Endothelial cell of umbilical vein (primary cell): ENCODE measurements at regions not wholly inside any gene's neighbourhood (a gene's known extent, or its start where the extent isn't known, plus 50 kb on each side); places are given as distances from the start of the nearest gene placed in this dataset.

ENCODE experiments used
- BruUV-seq: library from RNA; stranded (reverse); fragments of 400-500 nt; replicated peaks from 2 replicates; lab custom pipeline; 2021; lab: Mats Ljungman, UMichigan
- CTCF ChIA-PET: fragments of 300-600, 350-600 bp; sonication (Branson Sonifier 250); formaldehyde crosslinking; loops from one replicate; lab custom pipeline; 2021; ENCODE audit warnings: antibody characterized with exemption, inconsistent platforms; lab: Charles Lee
- POLR2A ChIA-PET: fragments of 300-600, 350-600 bp; sonication (Branson Sonifier 250); formaldehyde crosslinking; loops from one replicate; lab custom pipeline; 2021; ENCODE audit warnings: antibody characterized with exemption, inconsistent platforms; lab: Charles Lee
- DNase-seq: peaks from one replicate; pipeline ENCODE4 v3.0.0-alpha.2; 2011; ENCODE audit warnings: low read depth, low spot score
- FAIRE-seq: peaks from 2 replicates; lab custom pipeline; 2011; peaks lifted over from hg19 to GRCh38; lab: Jason Lieb, UNC
- H2AFZ ChIP-seq: 2 replicates; pipeline ENCODE4 v1.6.0; 2012; ENCODE audit warnings: low read depth, low read length, control low read depth, inconsistent platforms
- H3K27ac ChIP-seq: 2 replicates; pipeline ENCODE4 v1.5.1; 2011; ENCODE audit warnings: low read depth, mild to moderate bottlenecking, control low read depth, low read length, moderate library complexity; ENCODE audit not compliant: insufficient read depth
- H3K27me3 ChIP-seq, 2 experiments: 2 replicates each; pipeline versions ENCODE4 v1.6.0 to v1.6.1; 2011; ENCODE audit warnings: low read length in 2 of 2, mixed read lengths in 1 of 2; ENCODE audit not compliant: control insufficient read depth in 2 of 2, insufficient read depth in 2 of 2
- H3K36me3 ChIP-seq, 2 experiments: 2 replicates in 1 of 2; 3 replicates in 1 of 2; pipeline ENCODE4 v1.5.1; 2011; ENCODE audit warnings: low read length in 2 of 2, mild to moderate bottlenecking in 1 of 2, moderate library complexity in 1 of 2; ENCODE audit not compliant: control insufficient read depth in 2 of 2, insufficient read depth in 2 of 2; ENCODE audit errors: extremely low read depth in 1 of 2
- H3K4me1 ChIP-seq: 3 replicates; pipeline ENCODE4 v1.5.1; 2011; ENCODE audit warnings: mild to moderate bottlenecking, low read length; ENCODE audit not compliant: control insufficient read depth, insufficient read depth; ENCODE audit errors: extremely low read depth
- H3K4me2 ChIP-seq: 2 replicates; pipeline ENCODE4 v1.6.1; 2011; ENCODE audit warnings: low read length, control low read depth, mixed read lengths; ENCODE audit not compliant: insufficient read depth
- H3K4me3 ChIP-seq, 3 experiments: fragments of 200-600 bp in 1 of 3; sonication (generic), shearing (Covaris generic) in 1 of 3; replicated peaks in 1 of 3; 2 replicates each; pipeline ENCODE4 v1.5.1; 2011 to 2016; ENCODE audit warnings: control low read depth in 3 of 3, low read length in 3 of 3, mild to moderate bottlenecking in 2 of 3, inconsistent platforms in 1 of 3, low read depth in 1 of 3, moderate library complexity in 1 of 3; ENCODE audit not compliant: insufficient read depth in 1 of 3
- H3K79me2 ChIP-seq: 2 replicates; pipeline ENCODE4 v1.6.0; 2012; ENCODE audit warnings: low read length, inconsistent platforms; ENCODE audit not compliant: control insufficient read depth, insufficient read depth
- H3K9ac ChIP-seq: replicated peaks from 2 replicates; pipeline ENCODE3; 2011; ENCODE audit warnings: low read length, control low read depth; ENCODE audit not compliant: insufficient read depth; ENCODE audit errors: extremely low read depth
- H3K9me1 ChIP-seq: replicated peaks from 3 replicates; pipeline ENCODE4 v1.6.0; 2011; ENCODE audit warnings: mild to moderate bottlenecking, low read length; ENCODE audit not compliant: control insufficient read depth, insufficient read depth; ENCODE audit errors: extremely low read depth
- H3K9me3 ChIP-seq: replicated peaks from 2 replicates; pipeline ENCODE4 v1.5.1; 2012; ENCODE audit warnings: low read length, inconsistent platforms; ENCODE audit not compliant: control insufficient read depth, insufficient read depth
- H4K20me1 ChIP-seq: replicated peaks from 2 replicates; pipeline ENCODE3; 2011; ENCODE audit warnings: mild to moderate bottlenecking, low read length; ENCODE audit not compliant: control insufficient read depth, insufficient read depth; ENCODE audit errors: extremely low read depth
- EZH2 ChIP-seq: IDR thresholded peaks from 2 replicates; pipeline ENCODE4 v1.6.1; 2012; ENCODE audit warnings: borderline replicate concordance, low read depth, mild to moderate bottlenecking, moderate library complexity, low read length, inconsistent platforms; ENCODE audit not compliant: severe bottlenecking
- FOS ChIP-seq: IDR thresholded peaks from 2 replicates; pipeline ENCODE4 v1.6.1; 2011; ENCODE audit warnings: mild to moderate bottlenecking, low read length, moderate library complexity, borderline replicate concordance; ENCODE audit not compliant: insufficient read depth
- GATA2 ChIP-seq: IDR thresholded peaks from 2 replicates; pipeline ENCODE4 v1.7.0; 2011; ENCODE audit warnings: low read depth, mild to moderate bottlenecking, moderate library complexity, mixed read lengths, low read length; ENCODE audit not compliant: insufficient read length, insufficient read depth
- JUN ChIP-seq: IDR thresholded peaks from 2 replicates; pipeline ENCODE4 v1.6.1; 2011; ENCODE audit warnings: borderline replicate concordance, low read depth; ENCODE audit not compliant: insufficient read length, insufficient read depth
- MYC ChIP-seq: IDR thresholded peaks from one replicate; pipeline ENCODE4 v1.6.1; 2011; ENCODE audit warnings: mild to moderate bottlenecking, low read depth, low read length
- POLR2A ChIP-seq: IDR thresholded peaks from 2 replicates; pipeline ENCODE4 v1.6.1; 2012; ENCODE audit warnings: low read depth, mild to moderate bottlenecking, control low read depth, low read length
- POLR2AphosphoS5 ChIP-seq: IDR thresholded peaks from 2 replicates; pipeline ENCODE4 v1.6.1; 2012; ENCODE audit warnings: low read depth, mild to moderate bottlenecking, control low read depth, low read length, moderate library complexity; ENCODE audit not compliant: insufficient read depth
- dilution Hi-C: fragments of 300-500 bp; cut with MboI; formaldehyde crosslinking; loops from one replicate; pipeline ENCODE4 v1.15.0; 2019; ENCODE audit warnings: low sequenced_read_pairs; ENCODE audit not compliant: extremely low pct_ligation_motif_present
- intact Hi-C: fragments of 100-400 bp; cut with micrococcal nuclease; formaldehyde crosslinking; loops from one replicate; pipeline ENCODE4 v1.10.0; 2022
- TF ChIP-seq, protein P1 (sequence below), 2 donors: IDR thresholded peaks; 1 replicate in 1 of 2; 2 replicates in 1 of 2; pipeline ENCODE4 v1.5.1; 2011; ENCODE audit warnings: low read length in 2 of 2, mild to moderate bottlenecking in 2 of 2, moderate library complexity in 2 of 2, control low read depth in 1 of 2, inconsistent platforms in 1 of 2, low read depth in 1 of 2; ENCODE audit not compliant: insufficient read depth in 1 of 2; ENCODE audit errors: extremely low read depth in 1 of 2
- TF ChIP-seq, protein P2 (sequence below): IDR thresholded peaks from 2 replicates; pipeline ENCODE4 v1.6.1; 2011; ENCODE audit not compliant: insufficient read depth, insufficient read length

DNA sequence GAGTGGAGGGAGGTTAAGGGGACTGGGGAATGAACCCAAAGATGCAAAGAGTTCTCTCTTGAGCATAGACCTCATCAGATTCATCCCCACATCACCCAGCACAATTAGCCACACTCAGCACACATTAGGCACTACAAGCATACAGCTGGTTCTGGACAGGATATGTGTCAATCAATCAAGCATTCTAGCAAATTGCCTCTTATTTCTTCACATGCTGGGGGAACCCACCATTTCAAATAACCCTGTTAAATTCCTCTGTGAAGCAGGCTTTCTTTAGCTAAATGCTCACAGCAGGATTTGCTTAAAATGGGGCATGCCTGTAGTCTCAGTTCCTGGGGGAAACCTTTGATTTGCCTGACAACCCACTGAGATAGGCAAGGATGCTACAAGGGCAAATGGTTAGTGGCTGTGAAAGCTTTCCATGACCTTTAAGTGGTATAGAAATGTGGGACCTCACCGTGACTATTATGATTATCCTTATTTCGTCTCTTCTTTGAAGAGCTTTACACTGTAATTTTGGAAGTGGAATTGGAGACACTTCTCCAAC, 193.4 kb upstream of the ZMIZ1 start:
- no peaks in the 10 kb centered on the region for H3K9me3 ChIP-seq
- H3K79me2 ChIP-seq, result no peaks in the 10 kb centered on the region
- FAIRE-seq, result no peak
- H3K9ac ChIP-seq, result no peak overlapping the region
- no peak overlapping the region for H3K4me2 ChIP-seq
- no peak overlapping the region for H2AFZ ChIP-seq
- dilution Hi-C loops, result no loop called here
- H3K27me3 ChIP-seq, result peaks cover 9% of the 10 kb centered on the region in 2 experiments
- no peaks in the 10 kb centered on the region for H3K9me1 ChIP-seq
- POLR2A ChIA-PET, result interaction anchor here (1.0 kb wide), 1 partner anchor 13 kb away, joined by 4 read pairs; no protein-coding TSS in a partner anchor
- no peaks in the 10 kb centered on the region for H3K4me1 ChIP-seq
- TF ChIP-seq GATA2 (no peak), EZH2 (no peak), FOS (no peak), JUN (no peak), POLR2AphosphoS5 (no peak), POLR2A (no peak)
- CTCF ChIA-PET, result interaction anchor here (1.7 kb wide), 1 partner anchor 24 kb away, joined by 4 read pairs; no protein-coding TSS in a partner anchor
- H3K4me3 ChIP-seq, result no peak overlapping the region
- intact Hi-C loops, result no loop called here
- no peaks in the 10 kb centered on the region for H3K36me3 ChIP-seq
- H4K20me1 ChIP-seq, result no peaks in the 10 kb centered on the region
- BruUV-seq, result no TSS peak
- no peak overlapping the region for H3K27ac ChIP-seq
- no peak for DNase-seq

DNA sequence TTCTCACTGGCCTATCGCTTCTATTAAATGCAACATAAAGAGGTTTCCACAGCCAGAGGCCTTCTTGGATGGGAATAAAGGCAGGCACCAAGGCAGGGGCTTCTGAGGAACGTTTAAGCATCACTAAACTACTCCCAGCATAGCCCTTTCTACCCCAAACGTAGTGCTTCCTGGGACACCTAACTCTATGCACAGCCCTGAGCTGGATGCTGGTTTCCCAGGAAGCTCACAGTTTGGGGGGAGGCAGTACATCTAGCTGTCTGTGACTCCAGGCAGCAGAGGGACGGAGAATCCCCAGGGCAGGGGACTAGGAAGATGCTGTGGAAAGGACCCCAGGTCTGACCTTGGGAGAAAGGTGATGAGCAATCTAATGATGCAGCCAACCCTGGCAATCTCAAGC, 192.8 kb upstream of the ZMIZ1 start:
- Histone ChIP-seq H3K9me1 (no peaks in the 10 kb centered on the region), H3K9me3 (no peaks in the 10 kb centered on the region), H3K4me3 (no peak overlapping the region), H3K27ac (no peak overlapping the region), H3K9ac (no peak overlapping the region), H3K4me2 (no peak overlapping the region), H2AFZ (no peak overlapping the region), H3K4me1 (no peaks in the 10 kb centered on the region), H3K27me3 (peaks cover 9% of the 10 kb centered on the region in 2 experiments), H4K20me1 (no peaks in the 10 kb centered on the region), H3K79me2 (no peaks in the 10 kb centered on the region), H3K36me3 (no peaks in the 10 kb centered on the region)
- ChIA-PET CTCF (interaction anchor here (1.7 kb wide), 1 partner anchor 23 kb away, joined by 4 read pairs; no protein-coding TSS in a partner anchor), POLR2A (interaction anchor here (1.0 kb wide), 1 partner anchor 13 kb away, joined by 4 read pairs; no protein-coding TSS in a partner anchor)
- FAIRE-seq (no peak), DNase-seq (no peak)
- TF ChIP-seq EZH2 (no peak), GATA2 (no peak), POLR2A (no peak), MYC (no peak), FOS (no peak)
- TF ChIP-seq, protein P1, sequence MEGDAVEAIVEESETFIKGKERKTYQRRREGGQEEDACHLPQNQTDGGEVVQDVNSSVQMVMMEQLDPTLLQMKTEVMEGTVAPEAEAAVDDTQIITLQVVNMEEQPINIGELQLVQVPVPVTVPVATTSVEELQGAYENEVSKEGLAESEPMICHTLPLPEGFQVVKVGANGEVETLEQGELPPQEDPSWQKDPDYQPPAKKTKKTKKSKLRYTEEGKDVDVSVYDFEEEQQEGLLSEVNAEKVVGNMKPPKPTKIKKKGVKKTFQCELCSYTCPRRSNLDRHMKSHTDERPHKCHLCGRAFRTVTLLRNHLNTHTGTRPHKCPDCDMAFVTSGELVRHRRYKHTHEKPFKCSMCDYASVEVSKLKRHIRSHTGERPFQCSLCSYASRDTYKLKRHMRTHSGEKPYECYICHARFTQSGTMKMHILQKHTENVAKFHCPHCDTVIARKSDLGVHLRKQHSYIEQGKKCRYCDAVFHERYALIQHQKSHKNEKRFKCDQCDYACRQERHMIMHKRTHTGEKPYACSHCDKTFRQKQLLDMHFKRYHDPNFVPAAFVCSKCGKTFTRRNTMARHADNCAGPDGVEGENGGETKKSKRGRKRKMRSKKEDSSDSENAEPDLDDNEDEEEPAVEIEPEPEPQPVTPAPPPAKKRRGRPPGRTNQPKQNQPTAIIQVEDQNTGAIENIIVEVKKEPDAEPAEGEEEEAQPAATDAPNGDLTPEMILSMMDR (IDR thresholded peaks at IDR 0.05; ENCODE audit: extremely low read depth in 1 of 2, insufficient read depth in 1 of 2, low read depth in 1 of 2, low read length in 2 of 2), result no peak
- TF ChIP-seq, protein P2, sequence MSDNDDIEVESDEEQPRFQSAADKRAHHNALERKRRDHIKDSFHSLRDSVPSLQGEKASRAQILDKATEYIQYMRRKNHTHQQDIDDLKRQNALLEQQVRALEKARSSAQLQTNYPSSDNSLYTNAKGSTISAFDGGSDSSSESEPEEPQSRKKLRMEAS, result no peak
- dilution Hi-C loops (no loop called here), intact Hi-C loops (no loop called here)
- no TSS peak for BruUV-seq
